RKO (cell line): ENCODE measurements at regions not wholly inside any gene's neighbourhood (a gene's known extent, or its start where the extent isn't known, plus 50 kb on each side); places are given as distances from the start of the nearest gene placed in this dataset.
A peak's percentile ranks its signal among the peaks of the same experiment; 100 is the strongest.
"Not testable (repeated sequence)": the region's sequence is repeated elsewhere in the genome, so short reads cannot be mapped to it uniquely, and the experiment has no call there.

Experiments
- DNase-seq: peaks from one replicate; pipeline ENCODE4 v3.0.0-alpha.2; 2016; ENCODE audit warnings: low spot score

DNA sequence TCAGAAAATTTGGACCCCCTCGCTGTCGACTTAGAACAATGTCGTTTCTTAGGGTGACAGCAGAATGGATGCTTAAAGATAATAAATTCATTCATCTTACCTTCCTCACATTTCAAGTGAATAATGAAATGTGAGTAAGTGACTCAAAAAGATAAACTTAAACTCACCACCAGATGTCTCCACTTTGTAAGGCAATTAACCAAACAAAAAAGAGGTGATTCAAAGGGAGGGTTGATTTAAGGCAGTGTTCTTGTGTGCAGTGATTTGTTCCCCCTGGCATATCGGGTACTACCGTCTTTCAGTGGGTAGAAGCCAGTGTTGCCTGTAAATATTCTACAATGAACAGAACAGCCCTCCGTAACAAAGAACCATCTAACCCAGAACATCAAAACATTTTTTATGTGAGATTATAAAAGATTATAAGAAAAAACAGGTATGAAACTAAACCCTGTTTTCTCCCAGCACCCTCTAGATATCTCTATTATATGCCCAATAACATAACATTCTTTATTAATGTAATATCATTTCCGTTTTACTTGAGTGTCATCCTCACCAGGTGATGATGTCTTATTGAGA is 589.7 kb downstream of the CBLN4 start:
- DNase-seq = peak; percentile 78

DNA sequence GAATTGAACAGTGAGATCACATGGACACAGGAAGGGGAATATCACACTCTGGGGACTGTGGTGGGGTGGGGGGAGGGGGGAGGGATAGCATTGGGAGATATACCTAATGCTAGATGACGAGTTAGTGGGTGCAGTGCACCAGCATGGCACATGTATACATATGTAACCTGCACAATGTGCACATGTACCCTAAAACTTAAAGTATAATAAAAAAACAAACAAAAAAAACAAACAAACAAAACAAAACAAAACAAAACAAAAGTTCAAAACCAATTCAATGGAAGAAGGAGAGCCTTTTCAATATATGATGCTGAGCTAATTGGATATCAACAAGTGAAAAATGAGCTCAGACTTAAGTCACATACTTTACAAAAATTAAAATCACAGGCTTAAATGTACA is 592.8 kb downstream of the CBLN4 start:
- DNase-seq = not testable (repeated sequence)

DNA sequence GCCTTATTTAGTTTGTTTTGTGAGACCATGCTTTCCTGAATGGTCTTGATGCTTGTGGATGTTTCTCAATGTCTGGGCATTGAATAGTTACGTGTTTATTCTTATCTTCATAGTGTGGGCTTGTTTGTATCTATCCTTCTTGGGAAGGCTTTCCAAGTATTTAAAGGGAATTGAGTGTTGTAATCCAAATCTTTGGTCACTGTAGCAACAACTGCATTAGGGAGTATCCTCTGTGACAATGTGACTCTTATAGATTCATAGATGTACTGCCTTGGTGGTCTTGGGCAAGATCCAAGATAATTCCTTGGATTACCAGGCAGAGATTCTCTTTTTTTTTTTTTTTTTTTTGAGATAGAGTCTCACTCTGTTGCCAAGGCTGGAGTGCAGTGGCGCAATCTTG is 598.4 kb downstream of the CBLN4 start:
- DNase-seq = no peak

DNA sequence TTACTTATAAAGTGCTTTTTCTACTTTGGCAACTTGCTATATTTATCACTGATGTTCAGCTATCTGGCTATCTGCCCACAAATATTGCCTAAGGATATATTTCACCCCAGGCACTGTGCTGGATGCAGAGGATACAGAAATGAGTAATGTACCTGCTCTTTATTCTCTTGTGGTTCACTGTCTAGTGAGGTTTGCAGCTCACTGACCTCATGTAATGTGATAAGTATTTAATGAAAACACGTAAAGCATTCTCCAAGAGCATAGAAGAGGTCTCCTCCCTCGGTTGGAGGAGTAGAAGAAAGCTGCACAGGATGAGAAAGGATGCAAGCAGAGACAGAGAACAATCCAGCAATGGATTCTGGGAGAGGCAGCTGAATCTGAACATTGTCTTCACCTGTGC is 610.7 kb downstream of the CBLN4 start:
- no peak for DNase-seq

DNA sequence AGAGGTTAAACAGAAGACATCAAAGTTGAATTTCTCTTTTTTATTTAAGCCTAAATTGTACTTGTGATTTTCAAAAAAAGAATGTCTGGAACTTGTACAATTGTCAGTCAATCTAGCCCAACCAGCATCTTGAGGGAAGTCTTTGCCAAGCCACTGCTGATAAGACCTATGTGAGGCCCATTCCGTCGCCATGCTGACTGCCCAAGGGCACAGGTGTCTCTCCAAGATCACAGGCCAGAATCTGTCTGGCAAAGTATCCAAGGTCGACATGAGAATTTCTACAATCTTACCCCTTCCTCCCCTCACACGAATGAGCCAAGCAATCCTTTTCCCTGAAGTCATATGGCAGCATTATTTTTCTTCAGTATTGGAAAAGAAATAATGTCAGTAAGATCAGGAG is 614.5 kb downstream of the CBLN4 start:
- DNase-seq = no peak

DNA sequence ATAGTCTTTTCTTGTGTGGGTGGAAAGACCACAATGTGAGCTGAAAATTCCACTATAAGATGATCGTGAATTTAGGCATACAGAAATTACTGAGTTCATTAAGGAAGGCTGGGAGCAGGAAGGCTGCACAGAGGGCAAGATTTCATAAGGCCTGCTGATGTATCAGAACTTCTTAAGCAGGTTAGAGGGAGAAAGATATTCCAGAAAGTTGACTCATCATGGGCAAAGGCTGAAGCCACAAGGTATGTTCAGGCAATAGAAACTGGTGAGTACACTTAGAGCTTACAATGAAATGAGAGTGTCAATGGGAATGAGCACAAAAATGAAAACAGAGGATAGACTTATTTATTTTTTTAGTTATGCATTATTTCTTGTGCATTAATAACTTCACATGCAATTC is 618.6 kb downstream of the CBLN4 start:
- no peak for DNase-seq

DNA sequence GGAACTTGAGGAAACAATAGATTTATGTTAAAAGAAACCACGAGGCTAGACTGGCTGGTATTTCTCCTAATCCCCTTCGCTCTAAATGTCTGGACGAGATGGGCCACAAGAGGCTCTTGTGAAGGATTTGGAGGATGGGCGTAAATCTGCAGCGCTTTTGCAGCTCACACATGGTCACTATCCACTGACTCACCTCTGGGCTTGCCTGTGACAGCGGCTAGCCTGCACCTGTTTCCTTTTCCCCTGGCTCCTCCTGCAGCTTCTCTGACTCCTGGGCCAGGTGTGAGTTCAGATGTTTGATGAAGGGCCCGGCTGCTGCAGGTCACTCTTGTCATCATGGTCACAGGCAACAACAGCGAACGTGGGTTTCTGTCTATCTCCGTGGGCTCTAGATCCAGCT is 629.4 kb downstream of the CBLN4 start:
- no peak for DNase-seq

DNA sequence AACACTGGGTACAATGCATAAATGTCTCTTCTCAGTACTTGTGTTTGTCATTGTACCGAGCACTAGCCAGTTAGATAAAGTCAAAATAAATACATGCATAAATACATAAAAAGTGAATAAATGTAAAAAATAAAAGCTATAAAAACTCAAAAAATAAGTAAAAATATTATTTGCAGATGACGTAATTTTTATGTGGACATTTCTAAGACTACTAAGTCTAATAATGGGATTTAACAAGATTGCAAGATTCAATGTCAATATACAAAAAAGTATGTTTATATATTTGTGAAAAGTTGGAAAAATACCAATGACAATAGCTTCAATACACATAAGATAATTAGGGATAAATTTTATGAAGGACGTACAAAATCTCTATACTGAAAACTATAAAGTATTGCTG is 639.6 kb downstream of the CBLN4 start:
- DNase-seq = no peak

DNA sequence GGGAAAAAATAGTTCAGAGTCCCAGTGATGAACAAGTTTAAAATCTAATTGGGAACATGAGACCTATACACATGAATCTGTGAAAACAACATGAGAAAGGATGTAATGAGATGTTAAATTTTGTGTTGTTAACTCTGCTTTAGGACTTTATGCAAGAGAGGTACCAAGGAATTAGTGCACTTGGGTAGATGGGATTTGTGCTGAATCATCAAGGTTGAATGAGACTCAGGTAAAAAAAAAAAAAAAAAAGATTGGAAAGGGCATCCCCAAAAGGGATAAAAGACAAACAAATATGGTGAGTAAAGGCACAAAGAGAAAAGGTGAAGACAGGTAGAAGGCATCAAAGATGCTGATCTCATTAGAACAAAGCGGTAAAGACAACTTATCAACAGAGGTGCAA is 644.4 kb downstream of the CBLN4 start:
- DNase-seq = no peak

DNA sequence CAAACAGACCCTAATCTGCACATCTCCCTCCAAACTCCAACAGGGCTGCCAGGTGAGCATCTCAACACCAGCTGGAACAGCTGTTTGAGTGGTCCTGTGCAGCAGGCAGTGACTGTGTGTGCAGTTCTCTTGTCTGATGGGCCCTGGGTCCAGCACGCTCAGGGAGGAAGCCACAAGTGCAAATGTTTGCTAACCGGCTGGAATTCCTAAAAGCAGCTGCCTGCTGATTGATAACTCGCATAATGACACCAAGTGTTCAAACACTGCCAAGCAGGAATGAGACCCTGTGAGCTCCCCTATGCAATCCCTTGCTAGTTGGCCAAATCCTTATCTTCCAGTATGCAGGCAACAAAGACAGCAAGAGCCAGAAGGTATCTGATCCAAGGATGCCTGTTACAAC is 650.6 kb downstream of the CBLN4 start:
- DNase-seq = no peak

DNA sequence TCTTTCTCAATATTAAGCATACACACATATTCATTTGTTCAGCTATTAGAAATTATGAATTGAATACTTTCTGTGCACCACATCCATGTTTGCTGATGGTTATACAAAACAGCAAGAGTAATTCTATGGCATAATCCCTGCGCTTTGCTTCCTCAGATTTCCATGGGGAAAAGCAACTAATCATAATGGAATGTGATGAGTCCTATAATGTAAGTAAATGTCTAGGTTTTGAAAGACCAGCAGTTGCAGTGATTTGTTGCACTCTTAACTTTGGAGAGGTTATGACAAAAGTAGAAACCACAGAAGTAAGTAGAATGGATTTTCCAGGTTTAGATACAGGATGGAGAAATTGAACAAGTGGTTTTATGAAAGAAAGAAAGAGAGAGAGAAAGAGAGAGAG is 652.1 kb downstream of the CBLN4 start:
- DNase-seq = no peak

DNA sequence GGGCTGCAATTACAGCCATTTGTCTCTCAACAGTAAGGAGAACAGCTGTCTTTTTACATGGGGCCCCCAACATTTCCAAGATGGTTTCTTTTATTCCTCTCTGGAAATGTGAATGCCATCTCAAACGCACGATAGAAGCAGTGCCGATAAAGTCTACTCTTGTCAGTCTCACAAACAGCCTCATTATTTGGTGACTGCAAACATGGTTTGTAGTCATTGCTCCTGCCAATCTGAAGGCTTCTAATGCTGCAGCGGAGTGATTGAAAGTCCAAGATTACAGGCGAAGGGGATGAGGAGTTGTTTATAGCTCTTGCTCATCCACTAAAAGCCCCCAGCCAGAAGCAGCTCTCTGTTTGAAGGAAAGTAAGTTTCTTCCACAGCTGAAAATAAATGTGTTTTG is 657.1 kb downstream of the CBLN4 start:
- DNase-seq = no peak

DNA sequence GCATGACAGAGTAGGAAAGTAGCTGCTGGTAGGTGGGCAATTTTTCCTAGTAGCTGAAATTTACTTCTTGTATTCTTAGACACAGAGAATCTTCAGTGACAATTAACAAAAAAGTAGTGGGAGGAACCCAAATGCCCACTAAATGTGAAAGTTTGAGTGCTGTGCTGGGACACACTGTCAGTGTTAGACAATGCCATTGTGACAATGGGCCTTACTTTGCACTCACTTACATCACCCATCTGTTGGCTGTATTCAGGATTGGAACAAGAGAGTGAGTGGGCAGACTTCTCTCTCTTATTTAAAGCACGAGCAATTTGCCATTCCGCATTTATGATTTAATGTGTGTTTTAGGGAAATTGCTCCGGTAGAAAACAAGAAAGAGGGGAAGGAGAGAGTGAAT is 662.5 kb downstream of the CBLN4 start:
- no peak for DNase-seq

DNA sequence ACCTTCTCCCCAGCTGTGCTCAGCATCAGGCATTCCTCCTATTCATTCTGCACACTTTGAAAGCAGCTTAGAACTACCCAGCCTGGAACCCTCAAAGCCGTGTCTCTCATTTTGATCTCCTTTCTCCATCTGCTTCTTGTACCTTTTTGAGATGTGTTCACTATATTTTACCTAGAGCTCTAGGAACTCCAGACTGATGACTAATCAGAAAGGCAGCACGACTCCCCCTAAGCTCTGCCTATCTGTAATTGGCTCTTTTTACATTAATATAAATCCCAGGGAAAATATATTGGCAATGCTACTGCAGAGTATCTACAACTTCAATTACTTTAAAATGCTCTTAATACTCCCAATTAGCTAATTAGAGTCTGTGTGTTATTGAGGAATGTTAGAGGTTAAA is 671.5 kb downstream of the CBLN4 start:
- no peak for DNase-seq

DNA sequence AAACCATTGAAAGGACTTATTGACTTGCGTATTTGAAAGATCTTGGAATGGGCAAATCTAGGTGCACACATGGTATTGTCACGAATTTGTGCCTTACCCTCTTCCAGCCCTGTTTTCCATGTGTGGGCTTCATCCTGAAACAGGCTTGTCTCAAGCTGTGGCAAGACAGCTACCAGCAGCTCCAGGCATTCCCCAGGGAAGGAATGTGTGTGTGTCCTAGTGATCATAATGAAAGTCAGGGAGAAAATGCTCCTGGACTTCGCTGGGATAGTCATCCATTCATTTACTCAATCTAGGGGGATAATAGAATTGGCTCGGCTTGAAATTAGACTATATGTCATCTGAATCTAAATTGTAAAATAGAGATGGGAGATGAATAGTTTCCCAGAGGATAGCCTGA is 676.2 kb downstream of the CBLN4 start:
- no peak for DNase-seq

DNA sequence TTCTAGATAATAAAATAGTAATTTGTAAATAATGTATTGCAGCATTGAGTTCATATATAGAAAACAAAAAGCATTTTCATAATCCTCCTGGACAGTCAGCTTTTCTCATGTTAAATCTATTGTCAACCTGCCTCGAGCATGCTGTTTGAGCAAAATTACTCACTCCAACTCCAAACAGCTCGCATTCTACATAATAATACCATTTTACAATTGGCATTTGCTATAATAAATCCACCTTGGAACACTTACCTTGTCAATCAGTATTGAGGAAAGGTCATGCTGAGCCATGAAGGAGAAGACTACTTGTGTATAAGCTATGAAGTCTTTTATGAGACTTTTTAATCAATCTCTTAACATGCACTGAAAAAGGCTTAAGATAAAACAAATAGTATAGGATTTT is 682.6 kb downstream of the CBLN4 start:
- DNase-seq = no peak

DNA sequence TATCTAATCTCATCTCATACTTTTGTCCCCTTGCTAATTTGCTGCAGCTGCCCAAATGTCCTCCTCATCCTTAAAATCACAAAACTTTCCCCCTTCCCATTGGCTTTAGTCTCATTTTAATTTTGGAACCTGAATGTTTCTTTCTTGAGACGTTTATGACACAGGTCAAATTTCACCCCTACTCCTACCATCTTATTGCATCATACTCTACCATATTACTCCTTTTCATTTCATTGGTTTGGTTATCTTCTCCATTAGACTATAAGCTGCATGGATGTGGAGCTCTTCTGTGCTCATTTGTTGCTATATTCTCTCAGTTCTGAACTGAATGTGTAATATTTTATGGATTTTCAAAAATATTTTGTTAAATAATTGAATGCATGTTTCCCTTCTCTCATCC is 688.6 kb downstream of the CBLN4 start:
- DNase-seq = no peak

DNA sequence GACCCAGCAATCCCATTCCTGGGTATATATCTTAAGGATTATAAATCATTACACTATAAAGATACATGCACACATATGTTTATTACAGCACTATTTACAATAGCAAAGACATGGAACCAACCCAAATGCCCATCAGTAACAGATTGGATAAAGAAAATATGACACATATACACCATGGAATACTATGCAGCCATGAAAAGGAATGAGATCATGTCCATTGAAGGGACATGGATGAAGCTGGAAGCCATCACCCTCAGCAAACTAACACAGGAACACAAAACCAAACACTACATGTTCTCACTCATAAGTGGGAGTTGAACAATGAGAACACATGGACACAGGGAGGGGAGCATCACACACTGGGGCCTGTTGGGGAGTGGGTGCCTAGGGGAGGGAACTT is 694.5 kb downstream of the CBLN4 start:
- not testable (repeated sequence) for DNase-seq

DNA sequence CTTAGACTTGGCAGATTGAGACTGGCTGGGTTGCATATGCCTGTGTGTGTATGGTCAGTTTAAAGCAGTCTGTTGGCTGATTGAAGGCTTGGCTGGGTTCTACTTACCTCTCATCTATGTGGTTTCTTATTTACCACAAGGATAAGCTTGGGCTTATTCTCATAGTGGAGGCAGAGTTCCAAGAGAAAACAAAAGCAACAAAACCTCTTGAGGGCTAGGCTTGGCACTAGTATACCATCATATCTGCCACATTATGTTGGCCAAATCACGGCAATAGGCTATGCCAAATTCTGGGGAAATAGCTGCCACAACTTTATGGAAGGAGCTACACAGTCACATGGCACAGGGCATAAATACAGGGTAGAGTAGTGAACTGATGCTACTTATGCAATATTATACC is 714.1 kb downstream of the CBLN4 start:
- no peak for DNase-seq

DNA sequence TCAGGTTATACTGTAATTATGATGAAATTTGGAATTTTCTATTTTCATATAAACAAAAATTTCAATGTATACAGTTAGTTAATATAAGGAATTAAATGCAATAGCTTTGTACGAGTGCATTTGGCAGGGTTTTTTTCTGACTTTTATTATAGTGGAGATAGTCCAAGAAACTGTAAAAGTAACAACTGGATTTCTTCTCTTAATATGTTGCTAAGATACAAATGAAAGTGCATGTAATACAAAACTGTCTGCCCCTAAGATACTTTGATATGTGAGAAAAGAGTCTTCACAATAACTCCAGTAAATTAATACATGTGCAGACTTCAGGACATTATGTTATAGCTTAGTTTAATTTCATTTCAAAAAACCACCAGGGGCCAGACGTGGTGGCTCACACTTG is 721.4 kb downstream of the CBLN4 start:
- DNase-seq = no peak

DNA sequence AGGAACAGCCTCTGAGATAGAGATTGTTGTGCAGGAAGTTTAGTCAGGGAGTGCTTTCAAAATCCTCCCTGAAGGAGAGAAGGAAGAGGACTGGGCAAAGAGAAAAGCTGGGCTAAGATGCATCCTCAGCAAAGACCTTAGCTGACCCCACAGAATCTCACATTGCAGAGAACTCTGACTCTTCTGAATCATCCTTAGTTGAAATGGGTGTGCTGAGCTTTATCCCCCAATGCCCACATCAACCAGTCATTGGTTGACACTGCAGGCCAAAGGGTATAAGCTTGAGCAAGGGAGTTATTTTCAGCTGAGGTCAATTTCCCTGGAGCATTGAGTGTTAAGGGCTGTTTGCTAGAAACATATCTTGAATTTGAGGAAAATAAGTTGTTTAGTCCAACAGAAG is 732.2 kb downstream of the CBLN4 start:
- no peak for DNase-seq

DNA sequence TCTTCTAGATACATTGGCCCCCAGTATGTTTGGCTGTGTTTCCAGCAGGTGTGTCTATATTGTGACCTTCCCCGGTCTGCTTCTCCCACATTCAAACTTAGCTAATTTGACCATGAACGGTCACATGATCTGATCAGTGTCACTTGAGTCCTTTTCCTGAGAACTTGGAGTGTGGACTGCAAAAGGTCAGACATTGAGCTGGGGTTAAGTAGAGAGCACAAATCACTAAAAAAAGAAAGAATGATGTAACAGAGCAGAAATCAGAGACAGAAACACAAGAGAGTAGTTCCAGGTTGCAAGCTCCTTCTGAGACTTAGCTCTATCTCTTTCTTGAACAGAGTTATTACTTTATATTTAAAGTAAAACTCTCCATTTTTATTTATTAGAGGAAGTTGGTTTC is 733.9 kb downstream of the CBLN4 start:
- DNase-seq = no peak

DNA sequence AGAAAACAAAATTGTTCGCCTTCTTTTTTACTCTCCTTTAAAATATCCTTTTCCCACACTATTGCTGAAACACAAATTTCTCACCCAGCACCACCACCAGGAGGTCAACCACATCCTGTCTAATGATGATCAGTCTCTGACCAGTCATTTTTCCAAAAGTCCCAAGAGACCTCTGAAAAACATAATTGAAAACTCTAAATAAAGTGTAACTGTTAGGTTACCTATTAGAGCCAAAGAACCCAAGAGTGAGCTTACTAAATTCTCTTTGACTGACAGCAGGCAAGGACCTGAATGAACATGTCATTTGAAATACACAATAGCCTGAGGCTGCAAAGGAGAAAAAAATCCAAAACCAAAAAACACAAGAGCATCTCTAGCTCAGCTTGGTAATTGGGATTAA is 735.4 kb downstream of the CBLN4 start:
- DNase-seq = peak; percentile 6

DNA sequence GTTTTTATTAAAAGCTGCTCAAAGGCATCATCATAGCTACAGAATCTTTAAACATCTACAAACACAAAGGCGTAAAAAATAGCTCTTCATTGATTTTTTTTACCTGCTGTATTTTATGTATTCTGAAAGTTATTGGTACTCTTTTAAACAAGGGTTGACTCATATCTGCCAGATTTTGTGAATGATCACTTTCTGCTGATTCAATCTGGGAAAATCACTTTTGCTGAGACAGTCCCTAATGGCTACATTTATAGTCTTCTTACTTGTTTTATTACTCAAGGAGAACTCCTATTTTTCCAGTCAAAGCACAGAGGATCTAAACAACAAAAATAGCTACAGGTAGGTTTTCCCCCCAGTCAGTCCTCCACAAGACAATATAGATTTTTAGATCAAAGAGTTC is 739.0 kb downstream of the CBLN4 start:
- DNase-seq = no peak

DNA sequence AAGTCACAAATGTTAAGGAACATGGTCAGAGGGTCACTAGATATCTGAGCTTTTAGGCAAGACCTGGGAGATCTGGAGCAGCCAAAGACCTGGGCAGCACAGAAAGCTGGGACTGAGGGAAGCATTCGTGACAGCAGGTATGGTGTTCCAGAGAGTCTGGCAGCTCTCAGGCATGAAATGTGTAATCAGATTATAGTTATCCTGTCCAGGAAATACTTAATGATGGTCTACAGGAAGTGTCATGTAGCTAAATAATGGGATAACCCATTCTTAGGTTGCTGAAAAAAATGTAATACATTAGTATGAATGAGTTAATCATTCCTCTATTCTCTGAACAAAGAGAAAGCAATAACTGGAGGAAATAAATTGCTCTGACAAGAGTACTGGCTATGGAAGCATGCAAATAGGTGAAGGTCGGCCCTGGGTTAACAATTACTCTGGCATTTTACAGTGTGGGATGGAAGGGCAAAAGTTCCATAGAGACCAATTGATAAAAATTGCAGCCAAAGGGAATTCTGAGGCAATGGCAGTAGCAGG is 740.5 kb downstream of the CBLN4 start:
- DNase-seq = no peak
